ENCODE measurements at regions not wholly inside any gene's neighbourhood (a gene's known extent, or its start where the extent isn't known, plus 50 kb on each side); places are given as distances from the start of the nearest gene placed in this dataset.

DNA sequence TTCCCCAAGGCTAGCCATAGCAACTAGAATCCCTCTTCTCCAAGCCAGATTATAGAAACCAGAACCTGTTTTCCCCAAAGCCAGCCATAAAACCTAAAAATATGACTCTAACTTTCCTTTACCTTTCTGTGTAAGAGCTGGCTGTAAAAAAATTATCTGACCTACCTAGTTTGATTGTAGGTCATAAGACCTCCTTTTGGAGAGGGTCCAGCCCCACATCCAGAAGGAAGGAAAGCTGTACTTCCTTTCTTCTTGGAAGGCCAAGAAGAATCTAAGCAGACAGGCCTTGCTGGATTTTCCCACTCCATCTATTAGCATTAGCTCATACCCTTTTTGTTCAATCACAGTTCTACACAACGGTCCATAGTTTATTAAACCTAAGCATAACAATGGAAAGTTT, 1006.3 kb downstream of the SORCS3 start:
- no peak for DNase-seq (ENCODE audit: low spot score)

DNA sequence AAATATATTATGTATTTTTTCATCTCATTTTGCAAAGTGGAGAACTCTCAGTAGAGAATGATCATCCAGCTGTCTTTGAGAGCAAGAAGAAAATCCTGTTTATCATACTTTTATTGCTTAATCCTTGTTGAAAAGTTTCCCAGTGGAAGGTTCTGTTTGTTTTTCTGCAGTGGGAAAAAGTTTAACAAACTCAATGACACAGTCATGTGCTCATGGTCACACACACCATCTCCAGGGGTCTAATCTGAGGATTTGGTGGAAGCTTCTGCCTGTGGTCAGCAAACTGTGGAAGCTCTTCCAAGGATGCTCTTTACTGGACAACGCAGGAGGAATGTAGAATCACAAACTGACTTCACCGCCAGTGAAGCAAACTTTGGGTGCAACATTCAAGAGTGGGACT, 1003.9 kb downstream of the SORCS3 start:
- DNase-seq (ENCODE audit: low spot score), result no peak

DNA sequence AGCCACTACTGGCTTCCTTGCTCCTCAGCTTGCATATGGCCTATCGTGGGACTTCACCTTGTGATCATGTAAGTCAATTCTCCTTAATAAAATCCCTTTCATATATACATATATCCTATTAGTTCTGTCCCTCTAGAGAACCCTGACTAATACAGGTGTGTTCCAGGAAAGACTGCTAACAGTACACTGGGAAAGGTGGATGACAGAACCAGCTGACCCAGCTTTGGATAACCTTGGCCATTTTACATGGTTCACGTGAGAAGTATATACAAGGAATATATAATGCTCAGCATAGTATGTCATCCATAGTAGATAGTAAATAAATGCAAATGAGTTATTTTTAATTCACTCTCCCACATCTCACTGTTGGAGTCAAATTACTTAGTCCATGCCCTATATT, 1003.5 kb downstream of the SORCS3 start:
- DNase-seq (ENCODE audit: low spot score), result no peak

DNA sequence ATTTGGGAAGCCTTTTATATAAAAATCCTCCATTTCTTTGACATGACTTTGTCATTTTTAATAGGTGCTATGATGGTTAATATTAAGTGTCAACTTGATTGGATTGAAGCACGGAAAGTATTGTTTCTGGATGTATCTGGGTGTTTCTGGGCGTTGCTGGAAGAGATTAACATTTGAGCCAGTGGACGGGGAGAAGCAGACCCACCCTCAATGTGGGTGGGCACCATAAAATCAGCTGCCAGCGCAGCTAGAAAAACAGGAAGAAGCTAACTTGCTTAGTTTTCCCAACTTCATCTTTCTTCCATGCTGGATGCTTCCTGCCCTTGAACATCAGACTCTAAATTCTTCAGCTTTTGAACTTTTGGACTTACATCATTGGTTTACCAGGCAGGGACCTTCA, 1003.0 kb downstream of the SORCS3 start:
- no peak for DNase-seq (ENCODE audit: low spot score)

DNA sequence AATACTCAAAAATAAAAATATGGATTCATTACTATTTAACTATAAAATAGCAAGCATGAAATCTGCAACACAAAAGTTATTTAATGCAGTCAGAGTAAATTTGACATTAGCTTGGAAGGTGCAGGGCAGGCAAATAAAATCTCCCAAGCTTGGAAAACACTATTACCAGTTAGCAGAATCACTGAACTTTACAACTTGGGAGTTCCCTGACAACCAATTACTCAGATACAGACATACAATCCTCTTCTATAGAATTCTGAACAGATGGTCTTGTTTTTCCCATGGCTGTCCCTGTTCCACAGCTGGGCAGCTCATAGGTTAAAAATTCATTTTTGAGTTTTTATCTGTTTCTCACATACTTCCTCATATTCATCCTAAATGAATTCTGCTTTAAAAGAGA, 1002.6 kb downstream of the SORCS3 start:
- no peak for DNase-seq (ENCODE audit: low spot score)

DNA sequence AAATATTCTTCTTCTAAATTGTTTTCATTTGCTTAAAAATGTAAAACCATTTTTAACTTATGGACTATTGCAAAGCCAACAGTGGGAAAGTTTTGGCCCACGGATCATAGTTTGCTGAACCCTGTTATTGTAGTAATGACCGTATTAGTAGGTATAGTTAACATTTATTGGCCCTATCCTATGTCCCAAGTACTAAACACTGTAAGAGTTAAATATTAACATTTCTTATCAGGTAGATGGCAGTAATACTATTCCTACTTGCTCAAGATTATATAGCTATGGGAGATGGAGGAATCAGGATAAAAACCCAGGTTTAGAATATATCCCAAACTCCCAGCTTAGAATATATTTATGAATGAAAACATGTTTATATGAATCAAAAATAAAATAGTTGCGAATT, 993.2 kb downstream of the SORCS3 start:
- no peak for DNase-seq (ENCODE audit: low spot score)

DNA sequence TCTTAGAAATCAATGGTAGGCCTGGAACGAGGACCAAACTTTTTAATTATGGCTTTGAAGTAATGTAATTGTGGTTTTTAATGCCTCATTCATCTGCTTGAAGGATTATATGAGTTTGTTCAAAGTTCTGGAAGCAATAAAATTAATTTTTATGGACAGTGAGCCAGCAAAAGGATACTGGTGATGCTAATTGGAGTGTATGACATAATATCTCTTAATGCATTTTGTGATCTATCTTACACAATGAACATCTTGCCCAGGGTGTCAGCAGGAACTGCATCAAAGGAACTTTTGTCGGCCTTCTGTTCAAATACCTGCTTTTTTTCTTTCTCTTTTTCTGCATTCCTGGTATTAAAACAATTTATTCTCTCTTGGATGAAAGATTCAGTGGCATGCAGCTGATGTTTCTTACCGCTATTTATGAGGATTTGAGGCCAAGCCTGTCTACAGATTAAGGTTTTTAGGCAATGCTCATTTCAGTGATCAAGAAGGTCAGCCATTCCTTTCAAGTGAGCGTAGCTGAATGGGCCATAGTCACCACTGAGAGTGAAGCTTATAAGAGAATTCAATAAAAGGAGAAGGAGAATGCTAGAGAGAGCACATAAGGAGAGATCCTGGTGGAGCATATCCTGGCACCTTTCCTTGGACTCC, 974.8 kb downstream of the SORCS3 start:
- DNase-seq (ENCODE audit: low spot score), result peak; percentile 2

DNA sequence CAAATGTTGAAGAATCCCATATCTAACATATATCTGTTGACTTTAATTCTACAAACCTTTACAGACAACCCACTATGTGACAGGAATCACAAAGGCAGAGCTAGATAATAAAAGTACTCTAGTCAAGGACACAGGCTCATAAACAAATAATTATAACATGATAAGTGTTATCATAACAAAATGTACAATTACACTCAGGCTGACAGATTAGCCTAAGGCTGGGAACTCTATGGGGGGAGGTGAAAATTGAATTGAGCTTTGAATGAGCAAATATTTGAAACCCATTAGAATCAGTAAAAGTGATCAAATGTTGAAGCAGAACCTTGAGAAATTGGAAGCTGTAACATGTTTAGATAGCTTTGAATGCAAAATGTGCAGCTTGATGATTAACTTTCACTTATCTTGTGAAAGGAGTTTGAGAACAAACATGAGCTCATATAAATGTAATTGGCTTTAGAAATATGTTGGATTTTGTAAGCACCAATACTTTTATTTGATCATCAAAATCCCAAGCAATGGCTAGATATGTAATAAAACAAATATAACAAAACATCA, 970.2 kb downstream of the SORCS3 start:
- no peak for DNase-seq (ENCODE audit: low spot score)

DNA sequence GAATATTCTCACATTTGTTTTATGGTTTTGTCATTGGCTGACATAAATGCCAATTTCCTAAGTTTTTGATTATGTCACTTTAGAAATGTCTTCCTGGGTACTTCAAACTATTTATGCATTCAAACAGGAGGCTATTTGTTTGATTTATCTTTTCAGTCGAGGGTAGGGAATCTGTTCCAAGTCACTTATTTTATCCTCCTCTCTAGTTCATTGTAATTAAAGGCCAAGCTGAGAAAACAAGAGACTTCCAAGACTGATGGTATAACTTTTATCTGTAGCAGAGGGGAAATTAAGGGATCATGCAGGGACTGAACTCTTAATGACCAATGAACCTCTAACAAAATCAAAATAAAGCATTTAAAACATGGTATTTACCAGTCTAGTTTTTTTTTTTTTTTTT, 968.4 kb downstream of the SORCS3 start:
- no peak for DNase-seq (ENCODE audit: low spot score)

DNA sequence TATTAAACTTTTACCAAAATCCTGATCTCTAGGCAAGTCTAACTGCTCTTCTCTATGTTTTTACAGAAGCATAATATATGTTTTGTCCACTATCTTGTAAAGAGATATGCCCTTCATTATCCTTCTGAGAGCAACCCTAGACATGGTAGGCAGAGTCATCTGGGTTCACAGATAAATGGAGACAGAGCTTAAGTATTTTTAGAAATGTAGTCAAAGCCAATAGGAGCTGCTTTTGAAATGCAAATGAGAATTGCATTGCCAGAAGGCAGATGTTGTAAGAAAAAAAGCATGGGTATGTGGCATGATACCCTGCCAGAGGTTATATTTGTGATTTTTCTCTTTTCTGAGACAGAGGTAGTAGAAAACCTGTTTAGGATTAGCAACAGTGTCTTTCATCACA, 964.8 kb downstream of the SORCS3 start:
- no peak for DNase-seq (ENCODE audit: low spot score)

DNA sequence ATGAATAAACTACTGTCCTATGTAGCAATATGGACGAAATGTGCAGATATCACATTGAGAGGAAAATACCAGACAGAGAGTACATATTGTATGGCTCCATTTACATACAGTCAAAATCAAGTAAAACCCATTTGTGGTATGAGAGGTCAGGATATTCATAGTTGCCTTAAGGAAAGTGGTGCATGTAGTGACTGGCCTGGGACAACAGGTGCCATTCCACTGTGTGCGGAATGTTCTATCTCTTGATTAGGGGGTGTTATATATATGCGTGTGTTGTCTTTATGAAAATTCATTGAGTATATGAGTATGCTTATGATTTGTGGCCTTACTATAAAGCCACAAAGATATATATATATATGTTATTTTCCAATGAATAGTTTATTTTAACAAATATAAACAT, 964.0 kb downstream of the SORCS3 start:
- DNase-seq (ENCODE audit: low spot score), result no peak

DNA sequence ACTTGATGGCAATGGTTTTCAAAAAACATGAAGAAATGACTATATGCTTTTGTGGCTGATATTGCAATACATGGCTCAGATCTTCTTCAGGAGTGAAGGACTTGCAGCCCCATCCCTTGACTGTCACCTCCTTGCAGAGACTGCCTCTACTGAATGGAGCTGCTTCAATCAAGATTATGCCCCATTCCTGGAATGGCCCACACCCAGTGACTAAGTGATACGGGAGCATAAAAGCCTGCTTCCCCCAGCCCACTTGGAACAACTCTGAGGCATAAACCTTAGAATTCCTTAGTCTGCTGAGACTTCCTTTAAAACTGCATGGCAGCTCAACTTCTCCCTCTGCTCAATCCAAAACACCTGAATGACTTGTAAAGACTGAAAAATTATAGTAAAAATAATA, 957.1 kb downstream of the SORCS3 start:
- DNase-seq (ENCODE audit: low spot score), result no peak

DNA sequence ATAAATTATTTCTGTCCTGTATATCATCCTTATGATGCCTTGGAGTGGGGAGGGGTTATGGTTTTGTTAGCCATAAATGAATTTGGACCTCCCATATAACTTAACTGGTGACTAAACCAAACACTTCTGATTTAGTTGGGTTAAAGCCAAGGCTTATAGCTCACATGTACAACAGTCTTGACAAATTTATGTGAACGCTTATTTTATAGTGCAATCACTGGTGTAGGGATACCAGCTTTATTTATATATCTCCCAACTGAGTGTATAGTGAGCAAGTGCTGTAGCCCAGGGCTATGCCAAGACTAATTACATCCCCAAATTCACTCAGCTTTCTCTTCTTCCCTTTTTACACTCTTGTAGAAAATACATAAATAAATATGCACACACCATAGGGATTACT, 956.2 kb downstream of the SORCS3 start:
- no peak for DNase-seq (ENCODE audit: low spot score)

DNA sequence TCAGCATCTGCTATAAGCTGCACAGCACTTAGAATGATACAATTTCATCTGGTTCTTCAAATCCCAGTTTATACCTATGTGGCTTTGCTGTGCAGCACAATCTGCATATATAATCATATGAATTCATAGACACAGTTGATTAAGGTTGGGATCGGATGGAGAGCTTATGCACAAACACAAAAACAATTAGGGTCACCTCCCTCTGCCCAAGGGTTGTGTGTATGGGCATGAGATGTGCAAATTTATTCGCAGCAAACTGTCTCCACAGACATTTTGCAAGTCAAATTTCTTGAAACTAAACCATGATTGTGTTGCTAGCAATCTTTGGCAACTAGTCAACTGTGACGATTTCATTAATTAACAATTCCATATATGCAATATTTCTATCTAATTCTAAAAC, 955.7 kb downstream of the SORCS3 start:
- DNase-seq (ENCODE audit: low spot score), result no peak

DNA sequence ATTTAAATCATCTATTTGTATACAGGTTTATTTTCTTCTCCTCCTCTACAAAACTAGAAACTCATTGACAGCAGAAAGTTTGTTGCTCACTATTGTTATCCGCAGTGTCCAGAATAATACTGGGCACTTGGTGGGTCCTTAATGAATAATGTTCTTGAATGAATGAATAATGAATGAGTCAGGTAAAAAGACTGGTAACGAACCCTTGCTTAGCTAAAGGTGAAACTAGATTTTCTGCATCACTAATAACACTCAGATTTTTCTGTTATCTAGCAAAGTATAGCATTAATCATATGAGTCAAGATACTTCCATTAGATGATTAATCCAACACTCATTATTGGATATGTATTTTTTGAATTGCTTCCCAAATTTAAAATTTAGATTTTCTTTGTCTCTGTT, 953.2 kb downstream of the SORCS3 start:
- no peak for DNase-seq (ENCODE audit: low spot score)

DNA sequence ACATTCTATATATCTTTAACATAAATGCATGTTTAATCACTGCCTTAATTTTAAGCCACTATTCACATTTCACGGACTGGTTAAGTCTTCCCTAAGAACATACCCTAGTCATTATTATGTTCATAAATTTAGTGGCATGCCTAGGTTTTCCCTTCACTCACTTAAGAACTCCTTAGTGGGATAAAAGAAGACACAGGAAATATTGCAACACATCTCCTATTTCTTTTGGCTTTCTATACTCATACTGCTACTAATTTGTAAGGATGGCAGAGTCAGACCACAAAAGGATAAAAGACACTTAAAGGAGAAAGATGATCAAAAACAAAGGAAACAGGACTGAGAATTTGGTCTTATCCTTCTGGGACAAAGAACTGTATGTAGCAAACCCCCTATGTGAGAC, 951.4 kb downstream of the SORCS3 start:
- no peak for DNase-seq (ENCODE audit: low spot score)

DNA sequence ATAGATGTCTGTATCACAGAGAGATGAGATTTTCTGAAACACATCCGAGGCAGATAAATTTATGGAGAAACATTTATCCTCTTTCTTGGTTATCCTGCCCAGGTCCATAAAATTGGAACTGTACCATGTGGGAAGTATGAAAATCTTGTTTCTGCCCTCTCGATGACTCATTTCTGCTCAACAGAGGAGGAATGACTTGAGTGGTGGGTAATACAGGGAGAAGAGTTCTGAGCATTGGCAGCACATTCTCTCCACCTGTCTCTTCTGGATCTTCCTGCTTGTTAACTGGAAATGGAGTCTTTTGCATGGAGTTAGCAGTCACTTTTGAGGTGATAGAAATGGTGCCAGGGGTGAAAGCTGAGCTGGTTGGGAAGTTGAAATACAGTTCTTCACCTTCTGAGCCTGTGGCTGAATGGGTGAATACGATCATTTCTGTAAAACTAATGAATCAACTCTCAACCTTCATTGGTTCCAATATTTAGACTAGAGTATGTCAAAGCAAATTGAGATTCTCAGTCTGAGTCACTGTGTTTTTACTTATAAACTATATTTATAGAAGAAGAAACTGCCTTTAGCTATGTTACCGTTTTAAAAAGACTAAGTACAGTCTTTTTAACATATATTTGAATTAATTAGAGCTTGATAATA, 945.5 kb downstream of the SORCS3 start:
- peak; percentile 35 for DNase-seq (ENCODE audit: low spot score)

DNA sequence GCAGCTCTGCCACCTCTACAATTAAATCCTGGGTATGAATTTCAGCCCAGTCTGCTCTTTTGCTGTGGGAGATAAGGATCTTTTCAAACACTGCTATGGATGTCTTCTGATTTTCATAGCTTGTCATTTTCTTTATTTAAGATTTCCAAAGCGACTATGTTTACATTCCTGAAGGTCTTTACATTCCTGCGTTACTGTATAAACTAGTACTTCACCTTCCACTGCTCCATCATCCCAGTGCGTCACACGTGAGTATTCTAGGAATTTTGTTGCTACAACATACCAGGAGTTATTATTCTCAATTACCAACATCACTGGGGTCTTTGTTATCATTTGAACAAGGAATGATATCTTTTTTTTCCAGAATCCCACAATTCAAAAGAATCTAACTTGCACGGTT, 944.7 kb downstream of the SORCS3 start:
- peak; percentile 62 for DNase-seq (ENCODE audit: low spot score)

DNA sequence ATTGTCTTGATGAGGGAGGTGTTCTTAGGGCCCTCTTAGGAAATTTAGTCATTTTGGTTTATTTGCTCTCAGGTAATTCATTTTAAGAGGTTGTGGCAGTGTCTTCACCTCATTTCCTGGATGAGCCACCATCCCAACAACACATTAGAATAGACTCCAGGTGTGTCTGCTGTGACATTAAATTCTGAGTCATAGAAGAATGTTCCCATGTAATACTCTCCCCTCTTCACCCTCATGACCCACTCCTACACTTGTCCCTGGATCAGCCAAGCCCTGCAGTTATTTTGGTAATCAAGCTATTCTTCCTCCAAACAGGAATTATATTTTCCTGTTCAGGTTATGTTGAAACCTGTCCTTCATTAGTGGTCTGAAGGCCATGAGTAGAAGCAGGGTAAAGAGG, 944.1 kb downstream of the SORCS3 start:
- DNase-seq (ENCODE audit: low spot score), result peak; percentile 4

DNA sequence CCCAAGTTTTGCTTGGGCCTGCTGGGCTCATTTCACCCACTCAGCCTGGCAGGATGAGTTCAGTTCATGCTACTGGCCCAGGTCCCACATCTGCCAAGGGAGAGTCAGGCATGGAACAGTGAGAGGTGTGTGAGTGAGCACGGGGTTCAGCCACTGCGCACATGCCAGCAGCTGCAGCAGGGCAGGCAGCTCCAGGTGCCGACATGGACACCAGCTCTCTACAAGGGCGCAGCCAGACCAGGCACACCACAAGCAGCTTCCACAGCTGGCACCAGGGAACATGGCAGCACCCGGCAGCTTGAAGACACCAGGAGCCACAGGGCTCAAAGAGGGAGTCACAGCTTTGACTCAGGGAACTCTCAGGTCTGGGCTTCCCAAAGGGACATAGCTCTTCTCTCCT, 938.0 kb downstream of the SORCS3 start:
- DNase-seq (ENCODE audit: low spot score), result no peak

DNA sequence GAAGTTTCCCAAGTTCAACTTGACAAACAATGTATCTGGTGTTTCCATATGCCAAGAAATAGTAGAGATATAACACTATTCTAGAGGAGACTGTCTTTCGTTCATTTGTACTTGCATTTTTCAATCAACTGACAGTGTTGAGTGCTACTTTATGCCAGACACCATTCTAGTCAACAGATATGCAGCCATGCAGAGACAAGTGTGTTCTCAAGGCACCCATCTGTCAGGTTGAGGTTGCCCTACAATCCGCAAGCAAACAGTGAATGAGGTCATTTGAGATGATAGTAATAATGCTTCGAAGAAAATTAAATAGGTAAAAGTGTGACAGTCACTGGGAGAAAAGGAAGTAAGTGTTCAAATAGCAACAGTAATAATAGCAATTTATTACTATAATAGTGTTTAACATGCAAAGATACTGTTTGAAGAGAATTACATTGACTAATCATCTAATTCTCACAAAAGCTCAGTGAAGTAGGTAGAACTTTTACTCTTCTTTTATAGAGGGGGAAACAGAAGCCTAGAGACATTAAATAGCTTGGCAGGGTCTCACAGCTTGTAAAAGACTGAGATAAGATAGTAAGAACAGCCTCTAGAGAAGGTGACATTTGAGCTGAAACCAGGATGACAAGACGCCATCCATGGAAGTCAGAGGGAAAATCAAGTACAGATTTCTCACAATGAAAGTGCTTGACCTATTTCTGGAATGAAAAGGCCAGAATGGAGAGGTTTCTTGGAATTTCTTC, 936.9 kb downstream of the SORCS3 start:
- no peak for DNase-seq (ENCODE audit: low spot score)

DNA sequence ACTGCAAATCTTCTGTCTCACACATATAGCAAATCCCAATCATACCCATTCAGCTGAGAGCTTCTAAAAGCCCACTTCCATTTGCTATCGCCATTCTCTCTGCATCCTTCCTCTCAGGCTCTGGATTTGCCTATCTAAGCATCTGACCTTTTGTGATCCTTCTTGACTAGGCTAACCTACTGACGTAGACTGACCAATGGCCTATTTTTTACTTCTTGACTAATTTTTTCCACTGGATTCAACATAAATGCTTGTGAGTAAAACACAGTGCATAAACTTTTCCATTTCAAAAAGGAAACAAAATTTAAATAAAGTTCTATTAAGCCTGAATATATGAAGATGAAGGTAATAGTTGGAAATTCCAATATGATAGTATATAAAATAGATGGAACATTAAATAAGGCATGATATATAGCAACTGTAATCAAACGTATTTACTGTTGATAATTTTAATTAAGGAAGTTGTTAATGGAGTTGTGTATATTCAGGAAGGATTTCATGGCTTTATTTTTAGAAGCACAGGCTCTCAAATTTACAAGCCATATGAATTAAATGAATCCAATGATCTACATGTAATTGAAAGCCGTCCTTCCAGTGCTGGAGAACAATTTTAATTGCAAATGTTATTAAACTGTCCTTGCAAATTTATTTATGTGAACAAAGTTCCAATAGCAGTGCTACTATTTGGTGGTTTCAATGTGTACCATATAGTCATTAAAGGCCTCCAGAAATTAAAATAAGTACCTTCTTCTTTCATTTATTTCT, 918.4 kb downstream of the SORCS3 start:
- DNase-seq (ENCODE audit: low spot score), result no peak
